Adrenal gland (tissue), 9 donors: ENCODE measurements at regions not wholly inside any gene's neighbourhood (a gene's known extent, or its start where the extent isn't known, plus 50 kb on each side); places are given as distances from the start of the nearest gene placed in this dataset.

ENCODE experiments used
- DNase-seq, 7 donors: peaks; one replicate each; pipeline ENCODE4 v3.0.0-alpha.2; 2019 to 2020
- H3K27ac ChIP-seq, 5 donors: fragments of 200-600 bp; sonication (generic) in 4 of 5; 1 replicate in 3 of 5; 2 replicates in 2 of 5; pipeline versions ENCODE4 v1.5.1 to v1.8.0; 2016 to 2020; ENCODE audit warnings: mild to moderate bottlenecking in 1 of 5
- H3K27me3 ChIP-seq: fragments of 200-600 bp; 2 replicates; pipeline ENCODE4 v1.8.0; 2021
- H3K36me3 ChIP-seq, 2 donors: fragments of 200-600 bp; replicated peaks in 1 of 2; 1 replicate in 1 of 2; 2 replicates in 1 of 2; pipeline versions ENCODE4 v1.5.1 to v1.8.0; 2018 to 2022
- H3K4me1 ChIP-seq, 2 donors: fragments of 200-600 bp; replicated peaks in 1 of 2; 1 replicate in 1 of 2; 2 replicates in 1 of 2; pipeline versions ENCODE4 v1.5.1 to v1.8.0; 2018 to 2021
- H3K4me3 ChIP-seq, 4 donors: fragments of 200-600 bp; sonication (generic) in 3 of 4; one replicate each; pipeline ENCODE4 v1.5.1; 2016 to 2018
- H3K9me3 ChIP-seq, 3 donors: fragments of 200-600 bp; sonication (generic) in 1 of 3; replicated peaks in 1 of 3; 1 replicate in 2 of 3; 2 replicates in 1 of 3; pipeline versions ENCODE4 v1.5.1 to v1.8.0; 2016 to 2021
- CTCF ChIP-seq, 6 experiments: fragments of 450-650 bp in 4 of 6; fragments of 200-600 bp in 2 of 6; sonication (generic) in 1 of 6; IDR thresholded peaks; 1 replicate in 5 of 6; 2 replicates in 1 of 6; pipeline versions ENCODE4 v1.5.1 to v1.8.0; 2016 to 2021; ENCODE audit warnings: antibody characterized with exemption in 6 of 6, mild to moderate bottlenecking in 2 of 6, moderate library complexity in 1 of 6
- POLR2A ChIP-seq, 2 donors: fragments of 450-650 bp; IDR thresholded peaks; one replicate each; pipeline ENCODE4 v1.6.1; 2017; ENCODE audit warnings: antibody characterized with exemption in 2 of 2, mild to moderate bottlenecking in 2 of 2, moderate library complexity in 1 of 2
- WGBS, 4 donors: extraction: QIAGEN DNeasy Blood & Tissue Kit in 2 of 4; methylation state at CpG; one replicate each; pipeline versions ENCODE4 v1.1.5 to v1.1.7; 2013 to 2017; 5-methylcytosine and 5-hydroxymethylcytosine counted together
- intact Hi-C, 2 donors: fragments of 100-400 bp; cut with DNase I; formaldehyde crosslinking; loops; one replicate each; pipeline versions ENCODE4 v1.14.1 to v1.15.0; 2022 to 2023
- donor health status: healthy with polysubstance abuse.
- donor health status: Bipolar disorder and iron deficiency.
- donor health status: DM: yes; HTN: yes; CAD: no.
- donor health status: DM: no; HTN: no; CAD: no.
- donor health status: DM: no; HTN: no; CAD: no.

GRCh38 chr2:150883613-150883895 is 378.1 kb downstream of the RBM43 start:
- TF ChIP-seq CTCF (IDR thresholded peaks at IDR 0.05) (no peak), POLR2A (IDR thresholded peaks at IDR 0.05) (no peak)
- DNase-seq, result no peak
- no peak overlapping the region for H3K4me3 ChIP-seq
- H3K27me3 ChIP-seq, result no peaks in the 10 kb centered on the region
- peaks cover 4 to 6% of the 10 kb centered on the region in 2 donors for H3K4me1 ChIP-seq
- H3K36me3 ChIP-seq, result no peaks in the 10 kb centered on the region
- no peak overlapping the region for H3K27ac ChIP-seq
- no peaks in the 10 kb centered on the region for H3K9me3 ChIP-seq
- intact Hi-C loops, result no loop called here

GRCh38 chr2:150882751-150883612 is 378.7 kb downstream of the RBM43 start:
- WGBS, 4 donors, result 73 to 83% (median 77%) methylated on average over 7 of the region's 7 CpGs
- intact Hi-C loops, result no loop called here
- Histone ChIP-seq H3K4me3 (no peak overlapping the region), H3K9me3 (no peaks in the 10 kb centered on the region), H3K4me1 (peaks cover under 1 to 2% of the 10 kb centered on the region in 2 donors), H3K36me3 (no peaks in the 10 kb centered on the region), H3K27ac (no peak overlapping the region), H3K27me3 (no peaks in the 10 kb centered on the region)
- TF ChIP-seq CTCF (IDR thresholded peaks at IDR 0.05), result no peak
- TF ChIP-seq POLR2A (IDR thresholded peaks at IDR 0.05), result no peak
- DNase-seq, result no peak

GRCh38 chr2:150880986-150881385 is 380.7 kb downstream of the RBM43 start:
- H3K27ac ChIP-seq, result no peak overlapping the region
- no peak overlapping the region for H3K4me3 ChIP-seq
- 80 to 86% (median 83%) methylated on average over 2 of the region's 2 CpGs for WGBS, 4 donors
- no peaks in the 10 kb centered on the region for H3K27me3 ChIP-seq
- DNase-seq, result no peak
- TF ChIP-seq CTCF (IDR thresholded peaks at IDR 0.05), result no peak
- no peak for TF ChIP-seq POLR2A (IDR thresholded peaks at IDR 0.05)
- intact Hi-C loops, result no loop called here
- no peaks in the 10 kb centered on the region for H3K9me3 ChIP-seq
- H3K4me1 ChIP-seq, result no peaks in the 10 kb centered on the region
- no peaks in the 10 kb centered on the region for H3K36me3 ChIP-seq

- H3K4me1 ChIP-seq, result peaks cover 0 to under 1% of the 10 kb centered on the region in 2 donors
- no peaks in the 10 kb centered on the region for H3K36me3 ChIP-seq
- no peaks in the 10 kb centered on the region for H3K27me3 ChIP-seq
- TF ChIP-seq POLR2A (IDR thresholded peaks at IDR 0.05), result no peak
- TF ChIP-seq CTCF (IDR thresholded peaks at IDR 0.05), result no peak
- DNase-seq, result peak in 6 of 7 donors; percentile 20 to 55 (median 30)
- intact Hi-C loops, result no loop called here
- no peak overlapping the region for H3K27ac ChIP-seq
- 44 to 73% (median 55%) methylated on average over 1 of the region's 1 CpG for WGBS, 4 donors
- no peak overlapping the region for H3K4me3 ChIP-seq
- H3K9me3 ChIP-seq, result no peaks in the 10 kb centered on the region
Observed at GRCh38 chr2:150878356-150878755, 383.3 kb downstream of the RBM43 start.
